ENCODE measurements at regions not wholly inside any gene's neighbourhood (a gene's known extent, or its start where the extent isn't known, plus 50 kb on each side); places are given as distances from the start of the nearest gene placed in this dataset.

GRCh38 chr21:18601146-18601545, 197.6 kb upstream of the TMPRSS15 start:
- no peak for TF ChIP-seq CTCF (IDR thresholded peaks at IDR 0.05; ENCODE audit: borderline replicate concordance, control extremely low read depth, extremely low read depth, insufficient read depth, missing control alignments)
- in situ Hi-C loops (cut with MboI; ENCODE audit: low sequenced_read_pairs, unreplicated experiment), result no loop called here
- no peak for DNase-seq (ENCODE audit: low spot score)

- in situ Hi-C loops (cut with MboI; ENCODE audit: low sequenced_read_pairs, unreplicated experiment), result no loop called here
- no peak for DNase-seq (ENCODE audit: low spot score)
- no peak for TF ChIP-seq CTCF (IDR thresholded peaks at IDR 0.05; ENCODE audit: borderline replicate concordance, control extremely low read depth, extremely low read depth, insufficient read depth, missing control alignments)
Observed at GRCh38 chr21:18602711-18603110, 199.1 kb upstream of the TMPRSS15 start.

- TF ChIP-seq CTCF (IDR thresholded peaks at IDR 0.05; ENCODE audit: borderline replicate concordance, control extremely low read depth, extremely low read depth, insufficient read depth, missing control alignments), result no peak
- DNase-seq (ENCODE audit: low spot score), result no peak
- in situ Hi-C loops (cut with MboI; ENCODE audit: low sequenced_read_pairs, unreplicated experiment), result no loop called here
Observed at GRCh38 chr21:18603261-18603660, 199.7 kb upstream of the TMPRSS15 start.

- in situ Hi-C loops (cut with MboI; ENCODE audit: low sequenced_read_pairs, unreplicated experiment), result no loop called here
- no peak for DNase-seq (ENCODE audit: low spot score)
- no peak for TF ChIP-seq CTCF (IDR thresholded peaks at IDR 0.05; ENCODE audit: borderline replicate concordance, control extremely low read depth, extremely low read depth, insufficient read depth, missing control alignments)
Observed at GRCh38 chr21:18603980-18604379, 200.4 kb upstream of the TMPRSS15 start.

GRCh38 chr21:18608226-18608625, 204.6 kb upstream of the TMPRSS15 start:
- in situ Hi-C loops (cut with MboI; ENCODE audit: low sequenced_read_pairs, unreplicated experiment), result no loop called here
- no peak for DNase-seq (ENCODE audit: low spot score)
- TF ChIP-seq CTCF (IDR thresholded peaks at IDR 0.05; ENCODE audit: borderline replicate concordance, control extremely low read depth, extremely low read depth, insufficient read depth, missing control alignments), result no peak

GRCh38 chr21:18614303-18614702, 210.7 kb upstream of the TMPRSS15 start:
- no peak for TF ChIP-seq CTCF (IDR thresholded peaks at IDR 0.05; ENCODE audit: borderline replicate concordance, control extremely low read depth, extremely low read depth, insufficient read depth, missing control alignments)
- no peak for DNase-seq (ENCODE audit: low spot score)
- in situ Hi-C loops (cut with MboI; ENCODE audit: low sequenced_read_pairs, unreplicated experiment), result no loop called here

GRCh38 chr21:18617291-18617690, 213.7 kb upstream of the TMPRSS15 start:
- no peak for DNase-seq (ENCODE audit: low spot score)
- no peak for TF ChIP-seq CTCF (IDR thresholded peaks at IDR 0.05; ENCODE audit: borderline replicate concordance, control extremely low read depth, extremely low read depth, insufficient read depth, missing control alignments)

More at GRCh38 chr21:18617291-18617690, 213.7 kb upstream of the TMPRSS15 start:
- in situ Hi-C loops (cut with MboI; ENCODE audit: low sequenced_read_pairs, unreplicated experiment), result no loop called here
